D721Med (cell line): ENCODE measurements at regions not wholly inside any gene's neighbourhood (a gene's known extent, or its start where the extent isn't known, plus 50 kb on each side); places are given as distances from the start of the nearest gene placed in this dataset.

ENCODE experiments used
- DNase-seq: peaks from one replicate; pipeline ENCODE4 v3.0.0; 2011; ENCODE audit warnings: low spot score; ENCODE audit not compliant: insufficient read length
- FAIRE-seq: peaks from 2 replicates; lab custom pipeline; 2011; peaks lifted over from hg19 to GRCh38; lab: Jason Lieb, UNC
- TF ChIP-seq, protein P1 (sequence below): IDR thresholded peaks from 2 replicates; pipeline ENCODE4 v1.5.1; 2012; ENCODE audit warnings: mild to moderate bottlenecking, control low read depth; ENCODE audit not compliant: insufficient read depth; ENCODE audit errors: missing control alignments

DNA sequence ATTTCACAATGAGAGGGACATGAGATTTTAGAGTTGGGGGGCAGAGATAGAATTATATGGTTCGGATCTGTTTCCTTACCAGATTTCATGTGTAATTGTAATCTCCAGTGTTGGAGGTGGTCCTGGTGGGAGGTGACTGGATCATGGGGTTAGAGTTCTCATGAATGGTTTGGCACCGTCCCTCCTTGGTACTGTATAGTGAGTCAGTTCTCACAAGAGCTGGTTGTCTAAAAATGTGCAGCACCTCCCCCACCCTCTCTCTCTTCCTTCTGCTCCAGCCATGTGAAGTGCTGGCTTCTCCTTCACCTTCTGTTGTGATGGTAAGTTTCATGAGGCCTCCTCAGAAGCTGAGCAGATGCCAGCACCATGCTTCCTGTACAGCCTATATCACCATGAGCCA, 138.1 kb downstream of the SCG2 start:
- no peak for DNase-seq

DNA sequence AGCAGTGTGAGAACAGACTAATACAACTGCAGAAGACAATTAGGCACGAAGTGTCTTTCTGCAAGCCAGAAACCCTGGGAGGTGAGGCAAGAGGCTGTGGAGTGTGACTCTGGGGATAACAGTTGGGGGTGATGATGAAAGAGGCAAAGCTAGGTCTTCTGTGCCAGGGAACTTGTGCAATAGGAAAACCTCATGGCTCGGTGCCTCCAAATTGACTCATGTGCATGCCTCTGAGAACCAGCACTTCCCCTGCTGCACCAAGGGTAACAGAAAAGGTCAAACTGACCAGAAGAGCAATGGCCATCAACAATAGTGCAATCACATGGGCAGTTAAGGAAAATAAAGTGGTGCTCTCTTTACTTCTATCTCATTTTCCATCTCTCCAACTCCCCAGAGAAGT, 136.4 kb downstream of the SCG2 start:
- FAIRE-seq = no peak
- no peak for DNase-seq
- TF ChIP-seq, protein P1, sequence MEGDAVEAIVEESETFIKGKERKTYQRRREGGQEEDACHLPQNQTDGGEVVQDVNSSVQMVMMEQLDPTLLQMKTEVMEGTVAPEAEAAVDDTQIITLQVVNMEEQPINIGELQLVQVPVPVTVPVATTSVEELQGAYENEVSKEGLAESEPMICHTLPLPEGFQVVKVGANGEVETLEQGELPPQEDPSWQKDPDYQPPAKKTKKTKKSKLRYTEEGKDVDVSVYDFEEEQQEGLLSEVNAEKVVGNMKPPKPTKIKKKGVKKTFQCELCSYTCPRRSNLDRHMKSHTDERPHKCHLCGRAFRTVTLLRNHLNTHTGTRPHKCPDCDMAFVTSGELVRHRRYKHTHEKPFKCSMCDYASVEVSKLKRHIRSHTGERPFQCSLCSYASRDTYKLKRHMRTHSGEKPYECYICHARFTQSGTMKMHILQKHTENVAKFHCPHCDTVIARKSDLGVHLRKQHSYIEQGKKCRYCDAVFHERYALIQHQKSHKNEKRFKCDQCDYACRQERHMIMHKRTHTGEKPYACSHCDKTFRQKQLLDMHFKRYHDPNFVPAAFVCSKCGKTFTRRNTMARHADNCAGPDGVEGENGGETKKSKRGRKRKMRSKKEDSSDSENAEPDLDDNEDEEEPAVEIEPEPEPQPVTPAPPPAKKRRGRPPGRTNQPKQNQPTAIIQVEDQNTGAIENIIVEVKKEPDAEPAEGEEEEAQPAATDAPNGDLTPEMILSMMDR = no peak

More for the DNA sequence above, 138.1 kb downstream of the SCG2 start:
- FAIRE-seq = no peak
- TF ChIP-seq, protein P1 = no peak

DNA sequence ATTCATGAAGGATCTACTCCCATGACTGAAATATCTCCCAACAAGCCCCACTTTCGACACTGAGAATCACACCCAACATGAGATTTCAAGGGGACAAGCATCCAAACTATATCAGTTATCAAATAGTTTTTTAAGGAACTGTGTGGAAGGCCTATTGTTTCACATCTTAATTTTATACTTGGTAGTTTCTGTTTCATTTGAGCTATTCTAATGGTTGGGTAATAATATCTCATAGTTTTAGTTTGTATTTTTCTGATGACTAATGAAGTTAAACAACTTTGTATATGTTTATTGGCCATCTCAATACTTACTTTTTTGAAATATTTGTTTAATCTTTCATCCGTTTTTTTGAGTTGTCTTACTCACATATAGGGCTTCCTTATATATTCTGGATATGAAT, 135.0 kb downstream of the SCG2 start:
- DNase-seq (no peak), FAIRE-seq (no peak)
- TF ChIP-seq, protein P1 = no peak

DNA sequence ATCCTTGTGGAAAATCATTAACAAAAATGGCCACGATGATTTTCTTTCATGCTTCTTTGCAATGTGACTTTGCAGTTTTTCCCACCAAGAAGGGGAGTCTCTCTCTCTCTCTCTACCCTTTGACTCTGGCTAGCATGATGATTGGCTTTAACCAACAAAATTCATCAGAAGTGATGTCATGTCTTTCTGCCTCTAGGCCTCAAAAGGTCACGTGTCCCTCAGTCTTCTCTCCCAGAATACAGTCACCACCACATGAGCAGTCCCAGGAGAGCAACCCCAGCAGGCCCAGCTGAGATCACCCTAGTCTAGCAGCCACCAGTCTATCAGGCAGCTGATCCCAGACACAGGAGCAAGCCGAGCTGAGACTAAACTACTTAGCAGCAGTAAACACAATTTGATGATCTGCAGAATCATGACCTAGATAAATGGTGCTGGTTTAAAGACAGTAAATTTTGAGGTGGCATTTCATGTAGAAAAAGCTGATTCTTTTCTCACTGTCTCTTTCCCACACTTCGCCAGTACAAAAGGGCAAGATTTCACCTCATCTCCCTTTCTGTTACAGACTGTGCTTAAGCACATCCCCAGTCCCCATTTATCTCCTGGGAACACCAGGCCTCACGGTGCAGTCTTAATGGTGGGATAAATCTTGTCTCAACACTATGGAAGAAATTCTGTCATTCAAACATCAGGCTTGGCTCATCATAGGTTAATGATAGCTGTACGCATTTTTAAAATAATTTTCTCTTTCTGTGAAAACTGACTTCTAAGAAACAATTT, 132.7 kb downstream of the SCG2 start:
- FAIRE-seq (no peak), DNase-seq (no peak)
- TF ChIP-seq, protein P1 = no peak

DNA sequence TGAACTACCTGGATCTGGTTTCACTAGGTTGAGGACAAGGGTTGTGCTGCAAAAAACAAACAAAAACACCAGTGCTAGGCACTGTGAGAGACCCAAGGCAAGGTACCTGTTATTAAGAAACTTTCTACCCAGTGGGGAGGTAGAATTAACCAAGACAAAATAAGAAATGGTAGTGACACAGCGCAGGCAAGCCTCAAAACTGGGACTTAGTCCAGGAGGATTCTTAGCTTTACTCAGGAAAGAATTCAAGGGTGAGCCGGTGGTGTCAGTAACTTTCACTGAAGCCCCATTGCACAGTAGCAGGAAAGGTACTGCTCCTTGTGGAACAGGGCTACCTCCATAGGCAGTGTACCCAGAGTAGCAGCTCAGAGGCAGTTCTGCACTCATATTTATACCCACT, 131.6 kb downstream of the SCG2 start:
- TF ChIP-seq, protein P1 = no peak
- FAIRE-seq = no peak

DNA sequence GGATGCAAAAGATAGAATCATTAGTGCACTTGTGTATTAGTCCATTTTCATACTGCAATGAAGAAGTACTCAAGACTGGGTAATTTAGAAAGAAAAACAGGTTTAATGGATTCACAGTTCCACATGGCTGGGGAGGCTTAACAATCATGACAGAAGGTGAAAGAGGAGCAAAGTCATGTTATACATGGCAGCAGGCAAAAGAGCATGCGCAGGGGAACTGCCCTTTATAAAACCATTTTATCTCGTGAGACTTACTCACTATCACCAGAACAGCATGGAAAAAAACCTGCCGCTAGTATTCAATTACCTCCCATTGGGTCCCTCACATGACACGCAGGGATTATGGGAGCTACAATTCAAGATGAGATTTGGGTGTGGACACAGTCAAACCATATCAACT, 129.4 kb downstream of the SCG2 start:
- no peak for FAIRE-seq
- DNase-seq = no peak
- TF ChIP-seq, protein P1 = no peak

More for the DNA sequence above, 131.6 kb downstream of the SCG2 start:
- DNase-seq = no peak

DNA sequence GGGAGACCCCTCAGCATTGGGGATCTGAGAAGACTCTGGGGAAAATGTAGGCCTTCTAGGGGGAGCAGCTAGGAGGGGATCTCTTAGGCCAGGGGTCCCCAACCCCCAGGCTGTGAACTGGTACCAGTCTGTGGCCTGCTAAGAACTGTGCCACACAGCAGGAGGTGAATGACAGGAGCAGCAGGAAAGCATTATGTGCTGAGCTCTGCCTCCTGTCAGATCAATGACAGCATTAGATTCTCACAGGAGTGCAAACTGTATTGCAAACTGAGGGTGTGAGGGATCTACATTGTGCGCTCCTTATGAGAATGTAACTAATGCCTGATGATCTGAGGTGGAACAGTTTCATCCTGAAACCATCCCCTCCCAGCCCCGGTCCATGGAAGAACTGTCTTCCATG, 127.3 kb downstream of the SCG2 start:
- TF ChIP-seq, protein P1 = no peak
- no peak for FAIRE-seq
- no peak for DNase-seq
